ENCODE measurements at regions not wholly inside any gene's neighbourhood (a gene's known extent, or its start where the extent isn't known, plus 50 kb on each side); places are given as distances from the start of the nearest gene placed in this dataset.

DNA sequence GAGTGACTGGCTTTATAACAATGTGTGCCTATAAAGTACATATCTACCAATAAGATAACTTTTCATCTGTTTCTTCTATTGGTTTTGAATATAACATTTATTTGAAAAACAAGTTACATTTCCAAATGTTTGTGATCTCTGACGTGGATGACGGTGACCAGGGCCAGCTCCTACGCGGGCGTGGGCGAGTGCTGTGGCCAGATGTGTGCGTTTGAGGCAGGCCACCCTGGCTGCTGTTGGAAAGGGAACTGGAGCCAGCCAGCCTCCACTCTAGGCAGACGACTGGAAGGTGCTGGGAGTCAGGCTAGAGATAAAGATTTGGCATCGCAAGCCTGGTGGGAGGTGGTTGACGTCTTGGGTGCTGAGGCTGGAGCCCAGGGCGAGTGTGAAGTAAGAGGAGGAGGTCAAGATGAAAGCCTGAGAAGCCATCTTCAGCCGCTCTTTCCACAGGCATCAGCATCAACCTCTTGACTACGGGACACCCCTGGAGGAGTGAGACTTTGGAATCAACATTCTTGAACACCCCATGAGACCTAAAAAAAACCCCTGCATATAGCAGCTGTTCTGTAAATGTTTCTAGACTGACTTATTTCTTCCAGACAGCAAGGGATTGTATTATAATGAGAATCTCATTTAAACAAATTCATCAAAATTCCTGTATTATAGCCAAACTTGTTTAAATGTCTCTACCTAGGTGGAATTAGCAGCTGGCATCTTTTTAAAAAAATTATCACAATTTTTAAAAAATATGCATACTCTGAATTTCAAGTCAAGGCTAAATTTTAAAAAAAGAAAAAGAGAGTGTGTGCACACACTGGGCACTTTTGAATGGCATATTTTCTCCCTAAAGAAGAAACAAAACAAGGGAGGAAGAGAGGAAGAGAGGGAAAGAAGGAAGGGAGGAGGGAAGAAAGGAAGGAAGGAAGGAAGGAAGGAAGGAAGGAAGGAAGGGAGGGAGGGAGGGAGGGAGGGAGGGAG lies 112.5 kb upstream of the SLC44A3 start:
- peak; percentile 49 for DNase-seq (ENCODE audit: low spot score)

DNA sequence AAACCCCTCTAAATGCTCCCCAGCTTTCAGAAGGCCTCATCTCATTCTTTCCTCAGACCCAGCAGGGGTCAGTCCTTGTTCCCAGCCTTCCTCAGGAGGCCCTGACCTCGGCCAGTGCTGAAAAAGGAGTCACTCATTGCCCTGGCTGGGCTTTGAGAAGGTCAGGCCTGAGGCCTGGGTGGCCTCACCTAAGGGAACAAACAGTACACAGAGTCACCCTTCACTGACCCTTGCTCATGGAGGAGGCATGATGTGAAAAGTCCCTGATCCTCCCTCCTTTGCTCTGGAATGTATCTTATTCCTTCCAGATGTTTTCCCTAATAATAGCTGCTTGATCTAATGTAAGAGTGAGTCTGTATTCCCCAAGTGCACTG lies 117.7 kb upstream of the SLC44A3 start:
- no peak for DNase-seq (ENCODE audit: low spot score)

DNA sequence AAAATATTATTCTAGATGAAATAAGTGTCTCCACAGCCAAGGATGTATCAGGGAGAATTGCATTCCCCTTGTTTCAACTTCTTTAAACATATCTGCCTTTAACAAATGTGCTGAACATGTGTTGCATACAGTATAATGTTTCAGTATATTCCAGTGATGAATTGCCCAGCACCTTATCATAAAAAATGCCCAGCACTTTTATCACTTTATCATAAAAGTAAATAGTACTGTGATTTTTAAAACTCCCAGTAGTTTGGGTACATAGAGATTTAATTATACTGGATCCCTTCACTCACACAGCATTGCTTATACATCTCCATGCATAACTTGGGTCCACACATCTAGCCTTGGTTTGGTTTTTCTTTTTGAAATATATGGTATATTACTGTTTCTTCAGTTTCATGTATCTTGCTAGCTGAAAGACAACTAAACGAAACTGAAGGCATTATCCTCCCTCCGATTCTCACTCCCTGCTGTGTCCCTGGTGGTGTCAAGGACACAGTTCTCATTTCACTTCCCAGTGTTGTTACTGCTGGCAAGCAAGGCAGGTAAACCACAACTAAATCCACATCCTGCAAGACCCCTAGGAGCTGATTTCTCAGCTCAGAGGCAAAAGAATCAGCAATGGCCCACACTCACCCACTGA lies 118.2 kb upstream of the SLC44A3 start:
- DNase-seq (ENCODE audit: low spot score): no peak

DNA sequence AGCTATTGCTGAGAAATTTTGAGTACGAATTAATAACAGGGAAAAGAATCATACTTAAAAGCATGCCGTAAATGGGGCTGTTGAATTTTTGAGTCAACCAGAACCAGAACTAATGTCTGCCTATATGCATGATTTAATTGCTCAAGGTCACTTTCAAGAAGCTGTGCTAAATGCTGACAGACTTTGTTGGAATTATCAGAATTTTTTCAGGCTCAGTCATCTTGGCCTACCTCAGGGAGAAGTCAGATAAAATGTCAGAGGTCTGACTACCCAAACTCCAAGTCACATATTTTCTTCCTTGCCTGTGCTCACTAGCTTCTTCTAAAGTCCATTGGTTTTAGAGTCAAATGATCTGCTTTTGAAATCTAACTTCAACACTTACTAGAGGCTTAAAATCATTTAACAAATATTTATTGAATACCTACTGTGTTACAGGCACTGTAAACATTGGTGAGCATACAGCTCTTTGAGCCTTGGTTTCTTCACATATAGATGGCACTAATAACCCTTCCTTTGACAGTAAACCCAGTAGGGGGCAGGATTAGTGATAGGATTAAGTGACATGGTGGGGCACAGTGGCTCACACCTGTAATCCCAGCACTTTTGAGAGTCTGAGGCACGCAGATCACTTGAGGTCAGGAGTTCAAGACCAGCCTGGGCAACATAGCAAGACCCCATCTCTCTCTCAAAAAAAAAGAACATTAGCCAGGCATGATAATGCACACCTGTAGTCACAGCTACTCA lies 121.2 kb upstream of the SLC44A3 start:
- no peak for DNase-seq (ENCODE audit: low spot score)

DNA sequence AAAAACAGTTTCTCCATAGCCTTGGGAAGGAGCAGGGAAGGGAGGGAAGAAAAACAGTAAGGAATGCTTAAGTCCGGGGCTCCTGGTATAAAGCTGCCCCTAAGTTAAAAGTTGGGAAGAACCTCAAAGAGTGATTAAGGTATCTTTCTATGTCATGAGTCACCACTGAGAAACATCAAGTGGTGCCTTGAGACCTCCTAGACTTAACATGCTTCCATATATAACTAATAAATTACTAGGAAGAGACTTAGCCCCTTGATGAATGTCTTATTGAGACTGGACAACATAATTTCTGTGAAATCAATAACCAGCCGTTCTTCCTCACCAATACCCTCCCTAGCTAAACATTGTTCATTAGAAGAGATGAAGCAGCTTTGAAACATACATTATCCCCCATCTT lies 121.8 kb upstream of the SLC44A3 start:
- DNase-seq (ENCODE audit: low spot score): no peak

DNA sequence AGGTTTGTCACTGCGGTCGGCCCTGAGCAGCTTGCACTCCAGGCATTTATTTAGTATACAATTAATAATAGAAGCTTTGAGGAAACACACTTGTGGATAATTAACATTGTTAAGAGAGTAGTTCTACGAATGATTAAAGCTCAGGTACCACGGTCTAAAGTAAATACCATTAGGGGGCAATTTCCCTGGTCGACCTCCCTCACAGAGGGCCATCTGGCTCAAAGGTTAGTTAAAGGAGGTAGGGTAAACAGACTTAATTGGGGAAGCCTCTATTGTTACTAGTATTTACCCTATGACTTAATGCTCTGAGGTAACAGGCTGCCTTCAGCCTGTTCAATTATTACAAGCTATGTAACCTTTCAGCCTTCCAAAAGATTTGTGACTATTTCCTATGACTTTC lies 122.3 kb upstream of the SLC44A3 start:
- peak; percentile 69 for DNase-seq (ENCODE audit: low spot score)

DNA sequence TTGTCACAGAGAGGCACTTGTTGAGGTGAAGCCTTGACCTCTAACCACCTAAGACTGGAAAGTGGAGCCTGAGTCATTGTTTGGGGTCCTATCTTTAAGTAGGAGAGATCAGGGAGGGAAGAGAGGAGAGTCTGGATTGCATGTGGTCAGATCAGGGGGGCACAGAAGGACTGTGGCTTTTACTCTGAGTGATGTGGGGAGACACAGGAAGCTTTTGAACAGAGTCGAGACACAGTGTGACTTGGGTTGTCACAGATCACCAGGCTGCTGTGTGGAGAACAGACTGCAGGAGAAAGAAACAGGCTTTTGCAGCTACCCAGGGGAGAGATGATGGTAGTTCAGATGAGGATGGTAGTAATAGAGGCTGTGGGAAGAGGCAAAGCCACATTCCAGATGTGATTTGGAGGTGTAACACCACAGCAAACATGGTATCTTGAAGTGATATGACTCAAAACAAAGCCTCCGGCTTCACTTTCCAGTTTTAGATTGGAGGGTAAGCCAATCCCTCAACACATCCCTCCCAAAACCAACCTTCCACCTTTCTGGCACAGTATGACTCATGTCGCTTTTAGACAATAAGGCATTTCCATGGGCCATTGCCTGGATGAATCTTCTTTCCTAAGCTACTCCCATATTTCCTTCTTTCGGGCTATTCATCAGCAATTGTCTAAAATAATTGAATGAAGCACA lies 125.8 kb upstream of the SLC44A3 start:
- no peak for DNase-seq (ENCODE audit: low spot score)

DNA sequence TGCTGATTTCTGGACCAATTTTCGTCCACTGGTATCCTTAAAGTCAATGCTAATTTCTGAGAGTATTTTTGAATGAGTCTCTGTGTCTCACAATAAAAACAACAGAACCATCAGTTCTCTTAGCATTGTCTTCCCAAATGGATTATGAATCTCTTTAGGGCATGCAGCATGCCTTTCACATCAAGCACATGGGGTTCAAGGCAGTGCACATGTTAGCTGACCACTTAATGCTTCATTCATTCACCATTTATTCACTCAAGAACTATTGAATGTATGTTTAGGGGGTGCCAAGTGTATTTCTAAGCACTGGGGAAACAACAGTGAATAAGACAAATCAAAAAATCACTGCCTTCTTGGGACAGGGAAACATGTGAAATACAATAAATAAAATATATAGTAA lies 126.7 kb upstream of the SLC44A3 start:
- no peak for DNase-seq (ENCODE audit: low spot score)

DNA sequence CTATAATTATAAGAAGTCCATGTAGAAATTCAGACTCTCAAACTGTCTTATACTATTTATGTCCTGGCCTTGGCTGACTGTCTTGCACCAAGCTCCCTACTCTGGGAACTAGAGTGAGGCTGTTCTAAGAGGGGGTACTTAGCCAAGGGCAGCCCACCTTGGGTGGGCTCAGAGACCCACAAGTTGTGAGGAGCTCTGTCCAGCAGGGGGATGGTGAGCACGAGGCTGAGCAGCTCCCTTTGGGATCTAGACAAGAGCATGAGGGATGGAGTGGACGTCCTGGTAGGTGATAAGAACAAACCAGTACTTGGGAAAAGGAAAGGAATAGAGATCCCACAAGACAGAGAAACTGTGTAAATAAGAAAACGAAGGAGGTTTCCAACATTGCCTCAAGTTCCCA lies 127.1 kb upstream of the SLC44A3 start:
- DNase-seq (ENCODE audit: low spot score): no peak

DNA sequence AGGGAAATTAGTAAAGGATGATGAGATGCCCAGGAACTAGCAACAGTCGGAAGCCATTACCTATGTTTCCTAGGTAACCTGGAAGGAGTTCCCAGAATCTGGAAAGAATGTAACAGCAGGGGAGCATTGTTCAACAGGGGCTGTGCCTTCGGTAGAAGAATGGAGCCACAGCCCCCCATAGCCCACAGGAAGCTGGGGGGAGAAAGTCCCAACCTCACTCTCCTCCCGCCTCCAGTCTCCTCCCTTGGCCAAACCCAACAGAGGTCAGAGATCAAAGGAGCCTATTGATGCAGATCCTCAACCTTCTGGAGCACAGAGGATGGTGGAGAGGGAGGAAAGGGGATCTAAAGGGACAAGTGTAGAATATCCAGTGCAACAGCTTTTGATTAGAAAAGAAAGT lies 131.5 kb upstream of the SLC44A3 start:
- no peak for DNase-seq (ENCODE audit: low spot score)

DNA sequence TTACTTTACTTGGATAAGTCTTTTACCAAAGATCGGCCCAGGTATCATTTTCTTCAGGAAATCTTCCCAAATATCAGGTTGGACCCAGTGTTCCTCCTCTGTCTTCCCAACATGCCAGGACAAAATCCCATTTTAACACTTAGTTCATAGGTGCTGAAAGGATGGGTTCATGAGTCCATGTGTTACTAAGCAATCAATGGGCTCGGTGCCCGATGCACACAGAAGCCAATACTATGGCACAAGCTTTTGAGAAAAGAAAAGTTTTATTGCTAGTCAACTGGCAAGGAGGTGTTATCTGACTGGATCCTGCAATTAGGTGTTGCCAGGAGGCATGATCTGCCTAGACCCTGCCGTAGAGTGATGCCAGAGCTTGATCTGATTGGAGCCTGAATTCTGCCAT lies 133.3 kb upstream of the SLC44A3 start:
- no peak for DNase-seq (ENCODE audit: low spot score)

DNA sequence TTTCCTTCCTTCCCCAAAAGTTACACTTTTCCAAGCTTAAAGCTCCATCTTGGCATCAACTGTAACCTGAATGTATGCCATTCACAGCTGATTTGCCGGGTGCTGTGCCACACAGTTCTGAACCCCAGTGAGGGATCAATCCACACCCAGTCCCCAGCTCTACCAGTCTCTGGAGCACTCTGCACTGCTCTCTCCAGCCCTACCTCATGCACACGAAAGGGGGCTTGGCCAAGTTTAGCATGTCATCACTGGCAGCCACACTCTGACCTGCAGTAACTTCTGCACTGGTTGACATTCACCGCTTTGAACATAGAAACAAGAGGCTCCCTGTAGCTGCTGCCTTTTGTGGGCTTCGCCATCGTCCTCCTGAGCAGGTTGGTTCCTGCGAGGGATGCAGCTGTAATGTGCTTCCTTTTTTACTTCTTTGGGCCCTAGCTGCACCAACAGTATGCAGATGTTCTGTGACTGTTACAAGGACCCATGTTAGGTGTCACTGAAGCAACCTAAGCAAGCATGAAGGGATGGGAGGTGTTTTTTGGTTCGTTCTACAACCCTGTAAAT lies 135.4 kb upstream of the SLC44A3 start:
- no peak for DNase-seq (ENCODE audit: low spot score)

DNA sequence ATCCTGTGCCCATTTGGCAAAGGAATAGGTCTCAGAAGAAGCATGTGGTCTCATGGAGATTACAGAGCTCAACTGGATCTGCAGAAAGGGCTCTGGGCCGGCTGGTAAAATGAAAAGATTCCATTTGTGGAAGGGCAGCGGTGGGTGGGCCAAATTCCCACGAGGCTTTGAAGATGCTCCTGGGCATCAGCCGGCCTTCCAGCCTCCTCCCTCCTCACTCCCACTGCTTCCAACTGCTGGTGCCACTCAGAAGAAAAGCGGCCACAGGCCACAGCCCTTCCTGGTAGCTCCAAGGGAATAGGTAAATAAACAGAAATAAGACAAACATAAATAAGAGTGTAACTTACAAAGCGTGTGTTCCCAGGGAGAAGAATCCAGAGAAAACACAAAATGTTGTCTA lies 136.3 kb upstream of the SLC44A3 start:
- no peak for DNase-seq (ENCODE audit: low spot score)

DNA sequence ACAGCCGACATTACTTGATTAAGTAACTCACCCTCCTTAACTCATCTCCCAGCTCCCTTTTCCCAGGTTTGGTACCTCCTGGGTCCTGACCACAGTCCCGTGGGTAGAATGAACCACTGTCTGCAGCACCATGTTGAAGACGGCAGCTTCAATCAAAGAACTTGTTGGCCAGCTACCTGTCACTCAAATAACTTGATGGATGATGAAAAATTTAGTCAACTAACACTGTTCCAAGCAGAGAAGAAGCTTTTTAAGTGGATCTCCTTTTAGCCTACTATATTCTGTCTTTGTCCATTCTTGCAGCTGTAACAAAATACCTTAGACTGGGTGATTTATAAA lies 138.4 kb upstream of the F3 start:
- no peak for DNase-seq (ENCODE audit: low spot score)

DNA sequence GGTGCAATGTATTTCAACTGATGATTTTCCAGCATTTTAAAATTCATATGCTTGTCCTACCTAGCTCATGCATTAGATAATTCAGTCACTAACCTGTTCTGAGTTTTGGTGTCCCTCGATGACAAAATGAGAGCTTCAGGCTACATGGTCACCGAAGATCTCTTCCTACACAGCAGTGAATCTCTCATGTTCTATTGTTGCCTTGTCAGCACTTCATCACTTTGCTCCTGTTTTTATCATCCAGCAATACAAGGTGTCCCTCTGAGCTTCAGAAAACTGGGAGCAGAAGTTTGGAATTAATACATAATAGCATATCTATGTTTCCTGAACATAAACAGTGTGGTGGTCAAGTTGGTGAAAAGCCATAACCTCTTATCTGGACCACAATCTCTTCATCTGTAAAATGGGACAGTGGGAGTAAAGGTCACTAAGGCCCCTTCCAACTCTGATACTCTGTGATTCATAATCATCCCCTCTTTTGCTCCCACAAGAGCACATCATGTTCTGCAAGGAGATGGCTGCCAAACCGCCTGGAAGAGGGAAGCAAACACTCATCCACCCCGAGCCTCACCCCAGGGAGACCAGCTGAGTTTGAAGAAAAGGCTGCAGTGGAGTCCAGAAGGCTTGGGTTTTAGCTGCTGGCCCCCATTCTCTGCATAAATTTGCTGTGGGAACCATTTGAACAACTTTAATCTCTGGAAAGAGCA lies 137.9 kb upstream of the F3 start:
- DNase-seq (ENCODE audit: low spot score): no peak

DNA sequence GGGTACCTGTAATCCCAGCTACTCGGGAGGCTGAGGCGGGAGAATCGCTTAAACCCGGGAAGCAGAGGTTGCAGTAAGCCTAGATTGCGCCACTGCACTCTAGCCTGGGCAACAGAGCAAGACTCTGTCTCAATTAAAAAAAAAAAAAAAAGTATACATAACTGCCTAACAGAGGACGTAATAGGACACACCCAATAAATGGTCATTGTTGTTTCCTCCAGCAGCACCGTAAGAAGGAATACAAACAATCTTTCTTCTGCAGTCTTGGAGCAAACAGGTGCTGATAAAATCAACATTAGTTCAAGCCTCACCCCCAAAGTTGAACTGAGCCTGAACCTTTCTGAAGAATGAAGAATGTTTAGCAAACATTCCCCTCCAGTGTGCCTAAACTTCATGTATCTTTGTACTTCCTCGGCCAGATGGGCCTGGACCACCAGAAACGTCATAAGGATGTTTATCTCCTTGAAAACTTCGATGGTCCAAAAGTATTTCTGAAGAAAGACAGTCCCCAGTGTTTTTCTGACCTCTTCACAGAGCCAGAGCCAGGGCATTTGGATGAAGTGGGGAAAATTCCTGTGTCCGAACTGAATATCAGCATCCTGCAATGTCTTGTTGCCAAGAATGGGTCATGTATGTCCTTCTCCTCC lies 136.8 kb upstream of the F3 start:
- no peak for DNase-seq (ENCODE audit: low spot score)

DNA sequence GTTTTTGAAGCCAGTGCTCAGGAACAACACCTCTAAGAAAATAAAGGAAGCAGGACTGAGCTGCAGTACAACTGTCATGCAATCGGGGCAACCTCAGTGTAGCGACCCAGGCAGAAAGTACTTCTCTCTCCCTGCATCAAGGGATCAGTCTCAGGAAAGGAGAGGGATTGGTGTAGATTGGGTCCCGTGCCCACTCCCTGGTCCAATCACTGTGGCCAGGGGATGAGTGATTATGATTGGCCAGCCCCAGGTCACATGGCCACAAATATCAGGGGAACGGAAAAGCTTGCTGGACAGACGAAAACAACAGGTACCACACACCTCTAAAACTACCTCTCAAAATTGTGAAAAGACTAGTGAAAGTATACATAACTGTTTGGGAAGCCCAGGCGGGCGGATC lies 136.2 kb upstream of the F3 start:
- DNase-seq (ENCODE audit: low spot score): no peak

DNA sequence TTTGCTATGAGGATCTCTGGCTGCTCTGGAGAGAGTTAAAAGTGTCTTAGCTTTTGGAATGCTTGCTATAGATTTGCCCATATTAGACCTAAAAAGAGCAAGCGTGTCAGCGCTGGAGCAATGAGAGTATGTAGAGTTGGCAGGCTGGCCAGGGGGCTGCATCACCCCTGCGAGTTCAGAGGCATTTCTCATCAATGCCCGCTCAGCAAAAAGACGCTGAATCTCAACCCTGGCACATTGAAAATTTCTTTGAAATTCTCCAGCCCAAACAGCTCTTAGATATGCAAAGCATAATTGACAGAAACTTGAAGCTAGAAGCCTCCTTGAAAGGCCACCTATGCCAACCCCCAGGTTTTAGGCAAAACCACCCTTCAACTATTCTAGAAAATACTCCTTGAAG lies 135.5 kb upstream of the F3 start:
- DNase-seq (ENCODE audit: low spot score): no peak

DNA sequence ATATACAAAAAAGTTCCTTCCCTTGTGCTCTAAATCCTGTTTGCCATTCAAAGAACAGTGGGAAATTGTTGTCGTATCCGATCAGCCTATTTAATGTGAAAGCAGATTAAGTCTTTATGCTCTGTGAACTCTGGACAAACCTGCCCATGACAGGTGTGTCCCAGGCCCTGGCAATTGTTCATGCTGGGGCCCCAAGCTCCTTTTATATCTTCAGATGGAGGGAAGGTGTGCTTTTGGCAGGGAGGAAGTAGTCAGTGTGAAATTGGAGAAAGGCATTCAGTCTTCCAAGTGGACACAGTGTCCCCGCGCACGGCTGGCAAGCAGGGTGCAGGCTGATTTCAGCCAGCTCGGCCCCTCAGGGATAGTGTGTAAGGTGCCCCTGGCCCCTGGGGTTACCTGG lies 135.1 kb upstream of the F3 start:
- DNase-seq (ENCODE audit: low spot score): peak; percentile 30

DNA sequence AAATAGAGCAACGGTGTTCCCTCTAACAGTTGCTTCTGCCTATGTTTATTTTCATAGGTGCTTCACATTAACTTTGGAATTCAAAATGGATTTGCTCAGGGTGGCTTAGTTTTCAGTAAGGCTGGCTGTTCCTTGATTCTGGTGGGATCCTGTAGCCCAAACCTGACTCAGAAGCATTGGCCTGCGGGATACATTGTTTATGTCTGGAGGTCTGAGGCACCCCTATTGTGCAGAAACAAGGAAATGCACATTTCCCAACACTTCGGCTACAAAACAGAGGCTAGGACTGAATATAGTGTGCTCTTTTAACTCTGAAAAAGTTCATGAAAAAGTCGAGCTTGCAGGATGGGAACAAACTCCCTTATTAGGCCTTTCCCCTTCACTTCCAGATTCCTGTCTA lies 133.8 kb upstream of the F3 start:
- DNase-seq (ENCODE audit: low spot score): no peak

DNA sequence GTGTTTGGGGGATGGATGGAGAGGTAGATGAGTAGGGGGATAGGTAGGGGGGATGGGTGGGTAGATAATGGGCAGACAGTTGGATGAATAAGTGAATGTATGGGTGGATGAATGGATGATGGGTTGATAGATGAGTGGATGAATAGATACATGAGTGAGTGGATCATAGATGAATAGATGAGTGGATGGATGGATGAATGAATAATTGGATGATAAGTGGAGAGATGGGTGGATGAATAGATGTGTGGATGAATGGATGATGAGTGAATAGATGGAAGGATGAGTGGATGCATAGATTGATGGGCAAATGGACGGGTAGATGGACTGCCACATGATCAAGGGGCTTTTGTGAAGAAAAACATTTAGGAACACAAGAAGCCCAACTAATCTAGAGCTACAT lies 133.3 kb upstream of the F3 start:
- DNase-seq (ENCODE audit: low spot score): no peak
